GM21723 (cell line): ENCODE measurements at regions not wholly inside any gene's neighbourhood (a gene's known extent, or its start where the extent isn't known, plus 50 kb on each side); places are given as distances from the start of the nearest gene placed in this dataset.
"Not testable (repeated sequence)": the region's sequence is repeated elsewhere in the genome, so short reads cannot be mapped to it uniquely, and the experiment has no call there.

Experiments used
- ATAC-seq: cut with Tn5 transposase; IDR thresholded peaks from one replicate; pipeline ENCODE4 v1.9.1; 2021; ENCODE audit warnings: mild to moderate bottlenecking, moderate library complexity; ENCODE audit not compliant: unreplicated experiment

DNA sequence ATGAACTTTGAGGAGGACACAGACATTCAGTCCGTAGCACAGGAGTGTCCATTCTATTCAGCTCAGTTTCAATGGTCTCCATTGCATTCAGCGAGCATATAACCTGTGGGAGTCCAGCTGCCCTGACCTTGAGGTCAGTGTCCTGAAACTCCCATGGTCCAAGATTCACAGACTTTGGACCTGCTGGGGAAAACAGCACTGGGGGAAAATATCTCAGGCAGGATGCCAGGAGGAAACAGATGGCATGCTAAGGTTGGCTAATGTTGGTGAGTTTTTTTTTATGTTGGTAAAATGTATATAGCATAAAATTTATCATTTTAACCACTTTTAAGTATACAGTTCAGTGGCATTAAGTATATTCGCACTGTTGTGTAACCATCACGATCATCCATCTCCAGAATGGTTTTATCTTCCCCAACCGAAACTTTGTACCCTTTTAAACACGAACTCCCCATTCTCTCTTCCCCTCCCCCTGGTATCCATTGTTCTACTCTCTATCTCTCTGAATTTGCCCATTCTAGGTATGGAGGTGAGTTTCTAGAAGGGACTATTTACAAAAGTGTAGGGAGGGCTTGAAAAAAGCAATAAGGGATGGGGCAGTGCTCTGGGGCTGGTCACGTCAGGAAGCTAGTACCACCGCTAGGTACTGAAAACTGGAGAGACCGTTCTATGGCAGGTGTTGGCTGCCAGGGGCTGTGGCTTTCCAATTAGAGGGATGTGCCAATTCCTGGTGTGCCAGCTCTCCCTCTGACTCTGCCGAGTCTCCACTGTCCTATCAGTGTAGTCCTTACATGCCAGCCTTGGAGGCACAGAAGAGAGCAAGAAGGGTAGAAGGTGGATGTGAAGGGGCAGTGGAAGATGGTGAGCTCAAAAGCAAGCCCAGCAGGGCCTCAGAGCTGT is 85.3 kb downstream of the FOXD2 start:
- ATAC-seq = no peak

DNA sequence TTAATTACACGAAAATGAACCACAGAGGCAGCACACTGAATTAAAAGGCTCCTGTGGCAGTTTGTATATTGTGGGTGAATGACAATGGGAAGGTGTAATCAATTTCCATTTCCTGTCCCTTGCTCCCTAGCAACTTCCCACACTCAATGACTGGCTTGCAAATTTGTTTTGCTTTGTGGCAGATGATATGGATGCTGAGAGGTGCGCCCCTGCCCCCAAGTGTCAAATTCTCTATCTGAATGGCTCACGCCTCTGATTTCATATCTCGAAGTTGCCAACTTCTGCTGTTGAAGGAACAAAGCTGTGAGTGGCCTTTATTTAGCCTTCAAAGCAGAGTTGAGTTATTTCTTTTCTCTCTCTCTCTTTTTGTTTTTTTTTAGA is 86.0 kb downstream of the FOXD2 start:
- no peak for ATAC-seq

DNA sequence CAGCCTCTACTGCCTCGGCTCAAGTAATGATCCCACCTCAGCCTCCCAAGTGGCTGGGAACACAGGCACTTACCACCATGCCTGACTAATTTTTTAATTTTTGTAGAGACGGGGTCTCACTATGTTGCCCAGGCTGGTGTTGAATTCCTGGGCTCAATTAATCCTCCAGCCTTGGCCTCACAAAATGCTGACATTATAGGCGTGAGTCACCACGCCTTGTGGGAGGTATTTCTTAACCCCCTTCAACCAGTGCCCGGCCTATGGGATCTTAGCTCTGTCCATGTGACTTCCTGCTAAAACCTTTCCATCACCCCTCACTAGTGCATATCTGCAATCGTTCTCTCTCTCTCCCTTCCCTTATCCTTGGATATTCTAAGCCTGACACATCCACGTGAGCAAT is 86.4 kb downstream of the FOXD2 start:
- ATAC-seq = no peak

DNA sequence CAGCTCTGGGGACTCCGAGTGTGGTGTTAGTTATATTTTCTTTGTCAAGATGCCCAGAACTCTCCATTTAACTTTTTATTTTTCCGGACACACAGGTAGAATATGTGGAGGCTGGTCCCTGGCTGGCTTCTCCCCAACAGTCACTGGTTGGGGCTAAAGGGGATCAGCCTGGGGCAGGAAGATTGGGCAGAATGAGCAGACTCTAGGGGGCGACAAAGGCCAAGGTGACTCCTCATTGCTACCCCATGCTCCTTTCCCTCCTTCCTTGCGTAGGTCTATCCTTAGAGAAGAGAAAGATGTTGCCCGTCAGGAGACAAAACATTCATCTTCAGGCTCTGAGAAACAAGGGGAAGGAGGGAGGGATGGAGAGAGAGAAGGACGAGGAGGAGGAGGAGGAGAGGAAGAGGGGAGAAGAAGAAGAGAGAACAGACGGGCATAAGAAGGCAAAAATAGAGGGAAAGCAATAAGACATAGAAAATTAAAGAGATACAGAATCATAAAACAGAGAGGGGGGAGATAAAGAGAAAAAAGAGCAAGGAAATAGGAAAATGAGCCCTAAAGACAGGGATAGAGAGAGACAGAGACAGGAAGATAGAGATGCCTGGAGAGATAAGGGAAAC is 89.9 kb downstream of the FOXD2 start:
- ATAC-seq = no peak

DNA sequence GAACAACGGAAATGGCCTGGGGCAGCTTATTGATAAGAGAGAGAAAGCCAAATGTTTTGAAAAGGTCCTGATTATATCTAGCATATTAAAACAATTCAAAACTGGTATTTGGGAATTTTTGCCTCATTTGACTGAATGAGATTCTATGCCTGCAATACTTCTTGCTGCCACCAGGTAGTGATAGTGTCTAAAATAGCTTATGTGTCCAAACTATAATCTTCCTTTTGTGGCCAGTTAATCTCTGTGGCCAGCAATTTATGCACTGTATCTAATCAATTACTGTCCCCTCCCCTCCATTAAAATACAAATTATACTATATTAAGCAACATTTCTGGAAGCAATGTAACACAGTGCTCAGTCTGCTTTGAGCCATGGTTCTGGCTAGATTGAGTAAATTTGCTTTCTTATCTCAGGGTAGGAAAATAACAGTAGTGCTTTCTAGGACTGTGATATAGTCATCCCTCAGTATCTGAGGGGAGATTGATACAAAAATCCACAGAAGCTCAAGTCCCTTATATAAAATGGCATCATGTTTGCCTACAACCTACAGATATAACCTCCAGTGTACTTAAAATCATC is 91.8 kb downstream of the FOXD2 start:
- no peak for ATAC-seq

DNA sequence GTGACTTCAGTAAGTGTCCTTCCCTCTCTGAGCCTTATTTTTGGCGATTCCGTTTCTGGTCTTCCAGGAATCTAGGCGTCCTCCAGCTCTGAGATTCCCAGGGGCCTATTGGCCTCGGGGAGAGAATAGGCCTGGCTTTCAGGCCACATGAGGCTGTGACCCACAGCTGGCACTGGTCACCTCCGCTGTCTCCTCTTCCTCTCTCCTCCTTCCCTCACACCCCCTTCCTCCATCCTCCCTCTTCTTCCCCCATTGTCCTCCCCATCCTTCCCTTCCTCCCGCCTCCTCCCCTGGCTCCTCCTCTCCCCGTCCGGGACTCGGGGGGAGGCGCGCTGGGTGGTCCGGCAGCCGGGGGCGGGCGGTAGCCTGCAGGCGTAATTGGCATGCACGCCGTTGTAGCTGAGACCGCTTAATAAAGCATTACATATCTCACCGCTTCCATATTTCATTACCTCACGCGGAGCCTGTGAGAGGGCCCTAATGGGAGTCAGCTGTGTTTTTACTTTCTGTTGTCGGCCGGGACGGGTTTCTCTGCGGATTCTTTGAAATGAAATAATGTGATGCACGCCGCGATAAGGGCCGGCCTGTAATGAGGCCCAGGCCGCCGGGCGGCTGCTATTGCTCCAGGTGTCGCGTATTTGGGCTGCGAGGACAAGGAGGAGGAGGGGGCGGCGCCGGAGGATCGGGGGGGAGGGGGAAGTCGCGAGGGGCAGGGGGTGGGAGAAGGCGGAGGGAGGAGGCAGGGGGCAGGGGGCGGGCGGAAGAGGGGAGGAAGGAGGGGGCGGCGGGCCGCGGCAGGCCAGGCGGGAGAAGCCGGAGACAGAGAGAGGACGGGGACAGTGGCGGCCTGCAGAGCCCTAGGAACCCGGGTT is 95.3 kb downstream of the FOXD2 start:
- no peak for ATAC-seq

DNA sequence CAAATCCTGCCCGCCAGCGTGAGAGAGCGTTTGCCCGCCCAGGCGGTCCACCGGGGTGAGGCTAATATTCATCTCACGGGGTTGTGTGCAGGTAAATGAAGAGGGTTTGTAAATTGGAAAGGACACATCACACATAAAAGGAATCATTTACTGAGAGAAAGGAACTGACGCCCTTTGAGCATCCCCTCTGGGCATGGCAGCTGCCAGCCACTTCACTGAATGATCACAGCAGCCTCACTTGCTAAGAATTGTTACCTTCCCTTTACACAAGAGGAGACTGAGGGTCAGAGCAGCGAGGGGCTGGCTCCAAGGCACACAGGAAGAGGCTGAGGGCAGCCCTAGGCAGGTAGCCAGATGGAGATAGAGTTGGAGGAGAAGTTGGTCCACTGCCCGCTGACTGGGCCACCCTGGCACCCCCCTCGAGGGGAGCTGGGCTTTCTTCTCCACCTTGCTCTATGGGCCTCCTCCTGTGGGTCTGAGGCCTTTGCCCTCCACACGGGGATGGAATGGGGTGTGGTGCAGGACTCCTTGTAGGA is 96.0 kb downstream of the FOXD2 start:
- no peak for ATAC-seq

DNA sequence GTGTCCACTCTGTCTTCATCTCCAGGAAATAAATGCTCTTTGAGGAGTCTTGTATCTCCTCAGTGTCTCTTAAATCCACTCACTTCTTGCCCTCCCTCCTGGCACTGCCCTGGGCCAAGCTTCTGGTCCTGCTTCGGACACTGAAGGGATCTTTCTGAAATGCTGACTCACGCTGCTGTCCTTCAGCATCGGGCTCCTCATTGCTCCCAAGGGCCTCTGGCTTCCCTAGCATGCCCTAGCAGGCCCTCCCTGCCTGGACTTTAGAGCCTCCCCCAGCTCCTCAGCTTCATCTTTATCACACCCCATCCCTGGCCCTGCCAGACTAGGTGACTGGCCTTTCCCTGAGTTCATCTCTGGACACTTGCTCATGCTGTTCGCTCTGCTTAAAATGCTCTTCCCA is 96.6 kb downstream of the FOXD2 start:
- ATAC-seq = no peak

DNA sequence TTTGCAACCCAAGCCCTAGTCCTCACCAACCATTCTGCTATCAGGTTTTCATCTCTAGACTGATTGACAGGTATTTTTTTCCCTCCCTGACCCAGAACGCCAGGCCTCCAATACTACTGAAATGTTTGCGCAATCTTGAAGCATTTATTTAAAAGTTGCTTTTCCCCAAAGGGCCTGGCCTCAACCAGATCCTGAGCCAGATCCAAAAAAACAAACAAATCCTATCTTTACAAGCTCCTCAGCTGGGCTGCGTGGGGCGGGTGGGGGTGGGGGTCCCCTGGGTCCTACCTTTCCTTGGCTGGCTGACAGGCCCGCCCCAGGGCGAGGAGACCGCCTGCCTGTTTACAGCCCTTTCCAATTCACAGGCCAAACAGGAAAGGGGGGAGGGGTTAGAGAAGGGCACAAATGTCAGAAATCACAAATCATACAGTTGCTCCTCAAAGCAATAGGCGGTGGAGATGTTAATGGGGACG is 98.8 kb downstream of the FOXD2 start:
- ATAC-seq = no peak

DNA sequence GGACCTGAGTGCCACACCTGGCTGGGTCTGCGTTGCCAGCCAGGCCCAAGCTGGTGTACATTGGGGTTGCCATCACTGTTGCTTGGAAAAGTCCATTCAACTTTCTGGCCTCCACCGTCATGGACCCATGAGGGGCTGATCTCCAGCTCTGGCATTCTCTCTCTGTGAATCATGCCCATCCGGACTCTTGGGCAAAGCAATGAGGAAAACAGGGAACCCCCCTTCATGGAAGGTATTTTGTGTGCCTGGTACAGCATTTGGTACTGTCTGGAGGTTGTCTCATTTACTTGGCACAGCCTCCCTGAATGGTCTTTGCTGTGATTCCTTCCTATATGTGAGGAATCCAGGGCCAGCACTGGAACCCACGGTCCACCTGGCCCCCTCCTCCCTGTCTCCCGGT is 99.4 kb downstream of the FOXD2 start:
- ATAC-seq = no peak

DNA sequence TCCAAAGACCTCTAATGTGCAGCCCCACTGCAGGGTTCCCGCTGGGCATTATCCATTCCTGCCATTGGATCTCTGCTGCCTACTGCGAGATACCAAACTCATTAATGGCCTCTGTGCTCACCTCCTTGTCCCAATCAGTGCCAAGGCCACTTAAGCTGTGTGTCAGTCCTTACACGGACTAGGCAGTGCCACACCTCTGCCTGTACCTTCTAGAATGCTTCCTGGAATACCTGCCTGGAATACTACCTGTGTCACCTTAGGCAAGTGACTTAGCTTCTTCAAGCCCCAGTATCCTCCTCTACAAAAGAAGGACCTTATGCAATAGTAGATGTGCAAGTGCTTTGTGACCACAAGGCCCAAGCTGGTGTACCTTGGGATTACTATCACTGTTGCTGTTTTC is 100.1 kb downstream of the FOXD2 start:
- no peak for ATAC-seq

DNA sequence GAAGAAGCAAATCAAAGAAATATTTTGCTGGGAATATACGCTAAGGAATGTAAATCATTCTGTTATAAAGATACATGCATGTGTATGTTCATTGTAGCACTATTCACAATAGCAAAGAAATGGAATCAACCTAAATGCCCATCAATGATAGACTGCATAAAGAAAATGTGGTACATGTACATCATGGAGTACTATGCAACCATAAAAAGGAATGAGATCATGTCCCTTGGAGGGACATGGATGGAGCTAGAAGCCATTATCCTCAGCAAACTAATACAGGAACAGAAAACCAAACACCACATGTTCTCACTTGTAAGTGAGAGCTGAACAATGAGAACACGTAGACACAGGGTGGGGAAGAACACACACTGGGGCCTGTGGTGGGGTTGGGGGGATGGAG is 100.7 kb downstream of the FOXD2 start:
- not testable (repeated sequence) for ATAC-seq

DNA sequence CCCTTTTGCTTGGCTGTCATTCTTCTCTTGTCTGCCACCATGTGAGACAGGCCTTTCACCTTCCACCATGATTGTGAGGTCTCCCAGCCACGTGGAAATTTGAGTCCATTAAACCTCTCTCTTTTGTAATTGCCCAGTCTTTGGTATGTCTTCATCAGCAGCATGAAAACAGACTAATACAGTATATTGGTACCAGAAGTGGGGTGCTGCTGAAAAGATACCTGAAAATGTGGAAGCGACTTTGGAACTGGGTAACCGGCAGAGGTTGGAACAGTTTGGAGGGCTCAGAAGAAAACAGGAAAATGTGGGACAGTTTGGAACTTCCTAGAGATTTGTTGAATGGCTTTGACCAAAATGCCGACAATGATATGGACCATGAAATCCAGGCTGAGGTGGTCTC is 103.9 kb downstream of the FOXD2 start:
- ATAC-seq = not testable (repeated sequence)

DNA sequence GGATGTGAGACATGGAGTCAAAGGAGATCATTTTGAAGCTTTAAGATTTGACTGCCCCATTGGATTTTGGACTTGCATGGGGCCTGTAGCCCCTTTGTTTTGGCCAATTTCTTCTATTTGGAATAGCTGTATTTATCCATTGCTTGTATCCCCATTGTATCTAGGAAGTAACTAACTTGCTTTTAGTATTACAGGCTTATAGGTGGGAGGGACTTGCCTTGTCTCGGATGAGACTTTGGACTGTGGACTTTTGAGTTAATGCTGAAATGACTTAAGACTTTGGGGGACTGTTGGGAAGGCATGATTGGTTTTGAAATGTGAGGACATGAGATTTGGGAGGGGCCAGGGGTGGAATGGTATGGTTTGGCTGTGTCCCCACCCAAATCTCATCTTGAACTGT is 105.2 kb downstream of the FOXD2 start:
- not testable (repeated sequence) for ATAC-seq

DNA sequence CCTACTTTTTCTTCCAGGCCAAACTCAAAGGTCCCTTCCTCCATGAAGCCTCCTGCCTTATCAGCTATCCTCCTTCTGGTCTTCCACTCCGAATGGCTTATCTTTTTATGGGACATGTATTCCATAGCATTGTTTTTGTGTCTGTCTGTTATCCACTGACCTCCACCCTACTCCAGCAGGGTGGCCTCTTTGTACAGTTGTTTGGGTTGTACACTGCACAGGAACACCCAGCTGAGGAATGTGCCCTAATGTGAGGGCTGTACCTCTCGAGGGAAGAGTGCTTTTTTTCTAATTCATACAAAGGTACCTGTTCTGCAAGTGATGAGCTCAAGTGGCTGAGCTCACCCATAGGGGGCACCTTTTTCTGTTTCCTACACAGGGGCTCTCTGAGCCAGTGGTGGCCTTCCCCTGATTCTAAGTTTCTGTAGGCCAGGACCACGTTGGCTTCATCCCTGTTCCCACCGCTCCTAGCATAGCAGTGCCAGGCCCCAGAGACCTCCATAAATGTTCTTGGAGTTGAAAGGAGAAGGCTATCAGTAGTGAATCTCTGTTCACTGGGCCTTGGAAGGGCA is 108.2 kb downstream of the FOXD2 start:
- ATAC-seq = no peak

DNA sequence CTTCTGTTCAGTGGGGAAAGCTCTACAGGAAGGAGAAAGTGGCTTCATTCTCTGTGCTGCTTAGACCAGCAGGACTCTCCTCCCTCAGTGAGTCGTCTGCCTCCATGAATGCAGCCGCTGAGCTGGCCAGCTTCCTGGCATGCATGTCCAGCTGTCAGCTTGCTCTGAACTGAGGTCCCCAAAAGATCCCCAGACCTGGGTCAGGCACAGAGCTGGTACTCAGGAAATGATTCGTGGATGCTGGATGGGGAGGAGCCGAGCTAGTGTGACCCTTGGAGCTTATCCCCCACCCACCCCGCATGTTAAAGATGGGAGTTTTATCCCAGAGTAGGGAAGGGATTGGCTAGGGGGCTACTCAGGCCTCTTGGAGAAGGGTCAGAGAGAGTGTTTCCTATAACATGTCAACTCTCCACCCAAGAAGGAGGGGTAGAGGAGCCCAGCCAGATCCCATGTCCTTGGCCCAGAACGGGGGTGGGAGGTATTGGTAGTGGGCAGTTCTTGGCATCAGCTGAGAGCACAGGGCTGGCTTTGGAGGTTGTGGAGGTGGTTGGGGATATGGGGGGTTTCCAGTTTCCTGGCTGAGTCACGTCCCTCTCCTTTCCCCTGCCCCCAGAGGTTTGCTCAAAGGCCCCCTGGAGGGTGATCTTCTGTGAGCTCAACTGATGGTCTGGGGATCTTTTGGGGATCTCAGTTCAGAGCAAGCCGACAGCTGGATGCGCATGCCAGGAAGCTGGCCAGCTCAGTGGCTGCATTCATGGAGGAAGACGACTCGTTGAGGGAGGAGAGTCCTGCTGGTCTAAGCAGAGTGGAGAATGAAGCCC is 110.1 kb downstream of the FOXD2 start:
- ATAC-seq = no peak

DNA sequence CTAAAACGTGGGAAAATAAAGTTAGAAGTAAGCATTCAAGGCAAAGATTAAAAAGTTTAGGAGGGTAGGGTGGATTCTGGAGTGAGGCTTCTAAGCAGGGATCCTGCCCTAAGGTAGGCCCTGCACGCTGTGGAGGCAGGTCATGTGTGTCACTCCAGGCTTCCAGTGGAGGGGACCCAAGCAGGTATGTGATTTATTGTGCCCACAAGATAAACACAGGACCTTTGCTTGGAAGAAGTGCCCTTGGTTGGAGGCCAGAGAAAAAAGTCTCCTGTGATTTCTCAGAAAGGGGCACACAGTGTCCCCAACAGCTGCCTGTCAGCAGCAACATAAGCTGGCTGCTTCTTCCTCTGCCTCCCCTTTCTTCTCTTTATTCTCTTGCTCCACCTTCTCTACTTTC is 110.8 kb downstream of the FOXD2 start:
- no peak for ATAC-seq

DNA sequence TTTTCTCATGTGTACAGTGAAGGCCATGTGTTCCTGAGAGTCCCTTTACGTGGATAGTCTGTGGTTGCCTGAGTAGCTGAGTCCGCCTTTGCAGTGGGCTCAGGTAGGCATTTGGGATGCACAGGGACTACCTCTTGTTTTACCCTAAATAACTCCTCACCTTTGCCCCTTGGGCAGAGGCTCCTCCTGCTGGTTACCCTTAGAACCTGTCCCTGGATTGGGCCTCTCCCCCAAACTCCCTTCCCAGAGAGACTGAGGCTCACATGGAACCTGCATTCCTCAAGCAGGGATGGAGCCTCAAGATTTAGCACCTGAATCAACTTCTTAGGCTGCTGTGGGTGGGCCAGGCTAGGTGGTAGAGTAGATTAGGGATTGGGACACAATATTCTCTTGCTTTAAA is 111.7 kb downstream of the FOXD2 start:
- ATAC-seq = no peak

DNA sequence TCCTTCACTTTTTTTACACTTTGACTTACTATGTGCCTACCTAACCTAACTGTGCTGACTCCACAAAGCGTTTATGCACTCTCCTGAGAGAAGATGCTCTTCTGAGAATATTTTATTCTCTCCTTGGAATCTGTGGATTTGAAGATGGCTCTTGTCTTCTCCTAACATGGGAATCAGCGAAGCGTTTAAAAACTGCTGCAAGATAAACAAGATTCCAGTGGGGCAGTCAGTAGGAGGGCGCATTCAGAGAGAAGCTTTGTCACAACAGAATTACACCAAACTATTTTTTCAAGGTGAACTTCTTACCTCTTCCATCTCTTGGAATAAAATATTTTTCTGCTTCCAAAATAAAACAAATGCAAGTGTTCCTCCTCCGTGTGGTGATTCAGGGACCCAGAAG is 113.1 kb downstream of the FOXD2 start:
- no peak for ATAC-seq
